ENCODE measurements at regions not wholly inside any gene's neighbourhood (a gene's known extent, or its start where the extent isn't known, plus 50 kb on each side); places are given as distances from the start of the nearest gene placed in this dataset.

DNA sequence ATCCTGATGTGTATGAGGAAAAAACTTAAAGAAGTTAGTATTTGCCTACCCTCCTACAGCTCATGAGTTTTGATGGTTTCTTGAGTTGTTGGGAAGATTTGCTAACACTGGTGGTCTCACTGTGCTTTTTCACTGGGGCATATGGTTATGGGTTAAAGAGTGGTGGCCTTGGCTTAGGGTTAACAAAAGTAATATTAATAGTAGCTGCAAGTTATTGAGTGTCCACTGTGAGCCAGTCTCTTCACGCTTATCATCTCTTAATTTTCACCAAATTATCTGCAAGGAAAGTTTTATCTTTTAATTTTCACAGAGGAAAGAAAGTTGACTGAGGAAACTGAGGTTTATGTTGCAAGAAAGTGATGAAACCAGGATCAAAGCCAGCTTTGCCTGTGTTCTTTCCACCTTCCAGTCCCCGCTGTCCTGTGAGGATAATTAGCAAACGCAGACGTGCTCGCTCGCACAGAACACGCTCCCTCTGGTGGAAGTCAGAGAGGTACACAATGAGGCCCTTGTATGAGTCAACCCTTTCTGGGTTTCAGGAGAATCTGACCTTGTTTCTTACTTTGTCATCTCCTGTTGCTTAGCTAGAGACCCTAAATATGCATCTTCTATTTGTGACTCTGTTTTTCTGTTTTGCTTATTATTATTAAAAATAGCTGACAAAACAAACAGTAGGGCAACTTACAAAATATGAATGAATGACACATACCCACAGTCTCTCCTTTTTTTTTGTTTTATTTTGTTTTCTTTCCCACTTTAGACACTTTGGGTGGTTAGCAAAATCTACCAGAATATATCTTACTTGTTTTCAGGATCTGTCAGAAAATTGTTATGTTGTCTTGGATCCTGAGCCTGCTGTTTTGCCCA, 94.3 kb downstream of the DDIT4L start:
- H3K4me3 Mint-ChIP-seq (ENCODE audit: unreplicated experiment) = no peak overlapping the region
- H3K4me1 Mint-ChIP-seq (ENCODE audit: low read depth, unreplicated experiment) = peaks cover 20% of the 10 kb centered on the region
- Histone ChIP-seq H3K9ac (ENCODE audit: low read length) (no peak overlapping the region), H3K4me1 (ENCODE audit: insufficient read depth, low read length) (peaks cover 4% of the 10 kb centered on the region), H4K20me1 (ENCODE audit: insufficient read depth, low read length) (no peaks in the 10 kb centered on the region), H3K9me3 (ENCODE audit: insufficient read depth, low read depth, low read length) (no peaks in the 10 kb centered on the region), H3K27me3 (ENCODE audit: insufficient read depth, low read length) (no peaks in the 10 kb centered on the region), H2AFZ (ENCODE audit: low read depth, low read length) (no peak overlapping the region), H3K36me3 (ENCODE audit: insufficient read depth, low read length) (no peaks in the 10 kb centered on the region), H3K4me2 (ENCODE audit: low read length) (no peak overlapping the region), H3K27ac (ENCODE audit: low read depth, low read length) (no peak overlapping the region), H3K79me2 (ENCODE audit: insufficient read depth, low read length) (no peaks in the 10 kb centered on the region), H3K4me3 (ENCODE audit: insufficient read depth, low read depth, low read length) (no peak overlapping the region)
- H3K27ac Mint-ChIP-seq (ENCODE audit: unreplicated experiment) = peak overlapping the region; percentile 83
- no peaks in the 10 kb centered on the region for H3K9me3 Mint-ChIP-seq (ENCODE audit: unreplicated experiment)
- no peak for TF ChIP-seq EZH2 (IDR thresholded peaks at IDR 0.05; ENCODE audit: insufficient read depth, low read length)
- TF ChIP-seq, protein P1, sequence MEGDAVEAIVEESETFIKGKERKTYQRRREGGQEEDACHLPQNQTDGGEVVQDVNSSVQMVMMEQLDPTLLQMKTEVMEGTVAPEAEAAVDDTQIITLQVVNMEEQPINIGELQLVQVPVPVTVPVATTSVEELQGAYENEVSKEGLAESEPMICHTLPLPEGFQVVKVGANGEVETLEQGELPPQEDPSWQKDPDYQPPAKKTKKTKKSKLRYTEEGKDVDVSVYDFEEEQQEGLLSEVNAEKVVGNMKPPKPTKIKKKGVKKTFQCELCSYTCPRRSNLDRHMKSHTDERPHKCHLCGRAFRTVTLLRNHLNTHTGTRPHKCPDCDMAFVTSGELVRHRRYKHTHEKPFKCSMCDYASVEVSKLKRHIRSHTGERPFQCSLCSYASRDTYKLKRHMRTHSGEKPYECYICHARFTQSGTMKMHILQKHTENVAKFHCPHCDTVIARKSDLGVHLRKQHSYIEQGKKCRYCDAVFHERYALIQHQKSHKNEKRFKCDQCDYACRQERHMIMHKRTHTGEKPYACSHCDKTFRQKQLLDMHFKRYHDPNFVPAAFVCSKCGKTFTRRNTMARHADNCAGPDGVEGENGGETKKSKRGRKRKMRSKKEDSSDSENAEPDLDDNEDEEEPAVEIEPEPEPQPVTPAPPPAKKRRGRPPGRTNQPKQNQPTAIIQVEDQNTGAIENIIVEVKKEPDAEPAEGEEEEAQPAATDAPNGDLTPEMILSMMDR (IDR thresholded peaks at IDR 0.05; ENCODE audit: insufficient read depth, low read depth, low read length) = peak; percentile 73
- no peaks in the 10 kb centered on the region for H3K27me3 Mint-ChIP-seq (ENCODE audit: low read depth, unreplicated experiment)
- H3K36me3 Mint-ChIP-seq (ENCODE audit: low read depth, unreplicated experiment) = no peaks in the 10 kb centered on the region
- FAIRE-seq (peak; percentile 76), DNase-seq (ENCODE audit: low read depth) (peak; percentile 60)

DNA sequence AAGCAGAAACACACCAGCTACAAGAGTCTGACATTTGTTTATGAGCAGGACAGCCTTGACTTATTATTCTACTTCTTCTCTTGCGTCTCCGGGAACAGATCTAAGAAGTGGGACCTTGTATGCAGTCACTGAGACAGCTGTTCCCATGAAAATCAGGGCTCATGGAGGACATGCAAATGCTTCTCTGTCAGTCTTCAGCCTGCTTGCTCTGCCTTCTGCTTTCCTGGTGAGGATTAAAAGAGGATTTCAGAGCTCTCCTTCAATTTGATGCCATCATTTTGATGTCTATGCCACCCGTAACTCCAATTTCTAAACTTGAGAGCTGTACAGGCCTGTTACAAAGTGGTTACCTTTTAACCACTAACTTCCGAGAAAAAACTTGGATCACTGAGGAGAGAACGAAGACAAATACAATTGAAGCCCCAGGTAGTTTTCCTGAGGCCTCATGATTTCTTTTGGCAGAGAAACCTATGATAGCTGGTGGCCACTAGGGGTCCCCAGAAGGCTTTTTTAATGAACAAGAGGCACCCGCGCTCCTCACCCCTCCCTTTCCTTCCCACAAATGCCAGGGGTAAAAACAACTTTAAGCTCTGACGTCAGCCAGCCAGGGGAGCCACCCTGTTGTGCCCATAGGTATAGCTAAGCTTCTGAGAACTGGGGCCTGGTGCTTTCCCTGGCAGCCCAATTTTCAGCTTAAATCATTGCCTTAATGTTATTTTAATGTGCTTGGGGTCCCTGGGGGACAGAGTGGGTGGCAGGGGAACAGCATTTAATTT, 97.0 kb downstream of the DDIT4L start:
- TF ChIP-seq, protein P1 (IDR thresholded peaks at IDR 0.05; ENCODE audit: insufficient read depth, low read depth, low read length) = peak; percentile 93
- no peak for TF ChIP-seq EZH2 (IDR thresholded peaks at IDR 0.05; ENCODE audit: insufficient read depth, low read length)
- Histone ChIP-seq H4K20me1 (ENCODE audit: insufficient read depth, low read length) (no peaks in the 10 kb centered on the region), H3K79me2 (ENCODE audit: insufficient read depth, low read length) (no peaks in the 10 kb centered on the region), H3K36me3 (ENCODE audit: insufficient read depth, low read length) (no peaks in the 10 kb centered on the region), H2AFZ (ENCODE audit: low read depth, low read length) (peak overlapping the region; percentile 67), H3K4me1 (ENCODE audit: insufficient read depth, low read length) (peaks cover 4% of the 10 kb centered on the region), H3K27me3 (ENCODE audit: insufficient read depth, low read length) (no peaks in the 10 kb centered on the region), H3K9me3 (ENCODE audit: insufficient read depth, low read depth, low read length) (no peaks in the 10 kb centered on the region), H3K9ac (ENCODE audit: low read length) (peak overlapping the region; percentile 58), H3K27ac (ENCODE audit: low read depth, low read length) (no peak overlapping the region), H3K4me3 (ENCODE audit: insufficient read depth, low read depth, low read length) (no peak overlapping the region), H3K4me2 (ENCODE audit: low read length) (peak overlapping the region; percentile 52)
- FAIRE-seq (peak; percentile 29), DNase-seq (ENCODE audit: low read depth) (peak; percentile 72)
- H3K36me3 Mint-ChIP-seq (ENCODE audit: low read depth, unreplicated experiment) = no peaks in the 10 kb centered on the region
- no peaks in the 10 kb centered on the region for H3K9me3 Mint-ChIP-seq (ENCODE audit: unreplicated experiment)
- H3K27ac Mint-ChIP-seq (ENCODE audit: unreplicated experiment) = peak overlapping the region; percentile 60
- H3K27me3 Mint-ChIP-seq (ENCODE audit: low read depth, unreplicated experiment) = no peaks in the 10 kb centered on the region
- no peak overlapping the region for H3K4me3 Mint-ChIP-seq (ENCODE audit: unreplicated experiment)
- H3K4me1 Mint-ChIP-seq (ENCODE audit: low read depth, unreplicated experiment) = peaks cover 14% of the 10 kb centered on the region

Data from astrocyte (in vitro differentiated cells and primary cell).